Endodermal cell (in vitro differentiated cells): ENCODE measurements at regions not wholly inside any gene's neighbourhood (a gene's known extent, or its start where the extent isn't known, plus 50 kb on each side); places are given as distances from the start of the nearest gene placed in this dataset.

ENCODE experiments used
- DNase-seq: peaks from one replicate; pipeline ENCODE4 v3.0.0-alpha.2; 2017
- H3K27ac ChIP-seq: 2 replicates; pipeline ENCODE4 v1.5.1; 2013; ENCODE audit warnings: mild to moderate bottlenecking, low read depth, low read length, moderate library complexity
- H3K27me3 ChIP-seq: 2 replicates; pipeline ENCODE4 v1.6.1; 2013; ENCODE audit warnings: mild to moderate bottlenecking, low read length, moderate library complexity; ENCODE audit not compliant: insufficient read depth, control insufficient read depth, poor library complexity, severe bottlenecking
- H3K36me3 ChIP-seq: 2 replicates; pipeline ENCODE4 v1.7.0; 2013; ENCODE audit warnings: mild to moderate bottlenecking, low read length, moderate library complexity; ENCODE audit not compliant: control insufficient read depth, insufficient read depth
- H3K4me1 ChIP-seq: one replicate; pipeline ENCODE4 v1.7.0; 2013; ENCODE audit warnings: low read length; ENCODE audit not compliant: control insufficient read depth, insufficient read depth
- H3K4me3 ChIP-seq: 2 replicates; pipeline ENCODE4 v1.5.1; 2013; ENCODE audit warnings: mild to moderate bottlenecking, low read length, moderate library complexity
- H3K9ac ChIP-seq: 2 replicates; pipeline ENCODE4 v1.6.1; 2013; ENCODE audit warnings: mild to moderate bottlenecking, low read length, moderate library complexity; ENCODE audit not compliant: poor library complexity, severe bottlenecking; ENCODE audit errors: extremely low read depth
- H3K9me3 ChIP-seq: 2 replicates; pipeline ENCODE4 v1.6.1; 2013; ENCODE audit warnings: mild to moderate bottlenecking, low read length, moderate library complexity; ENCODE audit not compliant: control insufficient read depth
- H3K27ac Mint-ChIP-seq: 2 replicates; pipeline ENCODE4 v1.8.0; 2020; ENCODE audit warnings: mixed read lengths
- H3K27me3 Mint-ChIP-seq: 2 replicates; pipeline ENCODE4 v1.8.0; 2021; ENCODE audit warnings: mild to moderate bottlenecking, mixed read lengths; ENCODE audit not compliant: insufficient read depth
- H3K36me3 Mint-ChIP-seq: 2 replicates; pipeline ENCODE4 v1.8.0; 2020; ENCODE audit warnings: low read depth, mixed read lengths
- H3K4me1 Mint-ChIP-seq: 2 replicates; pipeline ENCODE4 v1.8.0; 2020; ENCODE audit warnings: mixed read lengths
- H3K4me3 Mint-ChIP-seq: 2 replicates; pipeline ENCODE4 v1.8.0; 2020; ENCODE audit warnings: mild to moderate bottlenecking, moderate library complexity, mixed read lengths
- H3K9me3 Mint-ChIP-seq: 2 replicates; pipeline ENCODE4 v1.8.0; 2020; ENCODE audit warnings: mild to moderate bottlenecking, mixed read lengths
- CTCF ChIP-seq: fragments of 200-600 bp; sonication (generic); conservative IDR thresholded peaks from 2 replicates; pipeline ENCODE4 v1.5.0; 2021; ENCODE audit warnings: antibody characterized with exemption, mild to moderate bottlenecking
- WGBS, 2 experiments: methylation state at CpG; one replicate each; pipeline versions ENCODE4 v1.1.5 to v1.1.7; 2013; ENCODE audit warnings: missing lambda C conversion rate in 2 of 2, mixed read lengths in 1 of 2; ENCODE audit not compliant: insufficient coverage in 1 of 2, insufficient read length in 1 of 2; 5-methylcytosine and 5-hydroxymethylcytosine counted together

- Histone ChIP-seq H3K9ac (no peak overlapping the region), H3K4me3 (no peak overlapping the region), H3K27me3 (no peaks in the 10 kb centered on the region), H3K4me1 (no peaks in the 10 kb centered on the region), H3K27ac (no peak overlapping the region), H3K9me3 (no peaks in the 10 kb centered on the region), H3K36me3 (no peaks in the 10 kb centered on the region)
- Mint-ChIP-seq H3K27ac (no peak overlapping the region), H3K27me3 (no peaks in the 10 kb centered on the region), H3K9me3 (no peaks in the 10 kb centered on the region), H3K4me1 (no peaks in the 10 kb centered on the region), H3K36me3 (no peaks in the 10 kb centered on the region), H3K4me3 (no peak overlapping the region)
- TF ChIP-seq CTCF: no peak
- 71 to 100% methylated on average over 1 to 2 of the region's 2 CpGs for WGBS, 2 experiments
- no peak for DNase-seq
These were observed 89.9 kb upstream of the KCTD8 start for GRCh38 chr4:44538534-44538933.

GRCh38 chr4:44535981-44536380 is 87.4 kb upstream of the KCTD8 start:
- Mint-ChIP-seq H3K36me3 (no peaks in the 10 kb centered on the region), H3K27ac (no peak overlapping the region), H3K27me3 (no peaks in the 10 kb centered on the region), H3K4me3 (no peak overlapping the region), H3K9me3 (no peaks in the 10 kb centered on the region), H3K4me1 (no peaks in the 10 kb centered on the region)
- Histone ChIP-seq H3K4me3 (no peak overlapping the region), H3K27me3 (no peaks in the 10 kb centered on the region), H3K36me3 (no peaks in the 10 kb centered on the region), H3K9me3 (no peaks in the 10 kb centered on the region), H3K27ac (no peak overlapping the region), H3K9ac (no peak overlapping the region), H3K4me1 (peaks cover 5% of the 10 kb centered on the region)
- TF ChIP-seq CTCF: no peak
- 90 to 94% methylated on average over 3 to 4 of the region's 4 CpGs for WGBS, 2 experiments
- DNase-seq: no peak

GRCh38 chr4:44532851-44533250 is 84.2 kb upstream of the KCTD8 start:
- Histone ChIP-seq H3K9ac (no peak overlapping the region), H3K36me3 (no peaks in the 10 kb centered on the region), H3K9me3 (no peaks in the 10 kb centered on the region), H3K27ac (no peak overlapping the region), H3K4me3 (no peak overlapping the region), H3K27me3 (peaks cover 7% of the 10 kb centered on the region), H3K4me1 (peaks cover 13% of the 10 kb centered on the region)
- H3K9me3 Mint-ChIP-seq: no peaks in the 10 kb centered on the region
- peaks cover 3% of the 10 kb centered on the region for H3K4me1 Mint-ChIP-seq
- no peak overlapping the region for H3K4me3 Mint-ChIP-seq
- H3K27me3 Mint-ChIP-seq: peaks cover 9% of the 10 kb centered on the region
- no peaks in the 10 kb centered on the region for H3K36me3 Mint-ChIP-seq
- WGBS, 2 experiments: 76% methylated on average over 1 of the region's 1 CpG; no CpG with 5 or more reads in 1 of the 2 experiments
- H3K27ac Mint-ChIP-seq: no peak overlapping the region
- TF ChIP-seq CTCF: no peak
- DNase-seq: no peak
